Prostate gland (tissue), 2 donors: ENCODE measurements at regions not wholly inside any gene's neighbourhood (a gene's known extent, or its start where the extent isn't known, plus 50 kb on each side); places are given as distances from the start of the nearest gene placed in this dataset.

Experiments used
- DNase-seq: peaks from one replicate; pipeline ENCODE4 v3.0.0-alpha.2; 2019; ENCODE audit warnings: low spot score
- H3K27ac ChIP-seq, 2 donors: fragments of 200-600 bp; sonication (generic); 2 replicates each; pipeline ENCODE4 v1.5.1; 2017 to 2019
- H3K27me3 ChIP-seq: fragments of 200-600 bp; sonication (generic); replicated peaks from 2 replicates; pipeline ENCODE4 v1.5.1; 2019; ENCODE audit not compliant: insufficient read depth
- H3K36me3 ChIP-seq, 2 donors: fragments of 200-600 bp; sonication (generic); 1 replicate in 1 of 2; 2 replicates in 1 of 2; pipeline versions ENCODE4 v1.5.1 to v1.8.1; 2017 to 2019
- H3K4me1 ChIP-seq: fragments of 200-600 bp; sonication (generic); replicated peaks from 2 replicates; pipeline ENCODE4 v1.5.1; 2019
- H3K4me3 ChIP-seq, 2 donors: fragments of 200-600 bp; sonication (generic); 2 replicates each; pipeline ENCODE4 v1.5.1; 2017 to 2019
- H3K9me3 ChIP-seq: fragments of 200-600 bp; sonication (generic); 2 replicates; pipeline ENCODE4 v1.5.1; 2017
- CTCF ChIP-seq, 4 experiments: fragments of 200-600 bp in 2 of 4; fragments of 450-650 bp in 2 of 4; sonication (generic) in 2 of 4; IDR thresholded peaks; 1 replicate in 3 of 4; 2 replicates in 1 of 4; pipeline ENCODE4 v1.5.1; 2016 to 2019; ENCODE audit warnings: antibody characterized with exemption in 4 of 4, mild to moderate bottlenecking in 2 of 4, moderate library complexity in 2 of 4
- POLR2A ChIP-seq: fragments of 450-650 bp; IDR thresholded peaks from one replicate; pipeline ENCODE4 v1.6.1; 2016; ENCODE audit warnings: antibody characterized with exemption, mild to moderate bottlenecking
- POLR2AphosphoS5 ChIP-seq: sonication (generic); formaldehyde crosslinking; IDR thresholded peaks from one replicate; pipeline ENCODE4 v1.6.1; 2017; ENCODE audit warnings: antibody characterized with exemption
- WGBS: methylation state at CpG from one replicate; pipeline ENCODE4 v1.1.5; 2018; 5-methylcytosine and 5-hydroxymethylcytosine counted together
- intact Hi-C: fragments of 100-400 bp; cut with DNase I; formaldehyde crosslinking; loops from one replicate; pipeline ENCODE4 v1.14.2; 2022

GRCh38 chr6:92023410-92023966 is 1395.9 kb downstream of the EPHA7 start:
- H3K4me3 ChIP-seq, result no peak overlapping the region
- intact Hi-C loops, result no loop called here
- H3K27ac ChIP-seq, result no peak overlapping the region
- H3K9me3 ChIP-seq, result no peaks in the 10 kb centered on the region
- H3K36me3 ChIP-seq, result no peaks in the 10 kb centered on the region
- TF ChIP-seq POLR2AphosphoS5 (no peak), CTCF (IDR thresholded peaks at IDR 0.05) (no peak), POLR2A (no peak)
- WGBS, result 75% methylated on average over 2 of the region's 2 CpGs
- no peak for DNase-seq
- no peaks in the 10 kb centered on the region for H3K27me3 ChIP-seq
- H3K4me1 ChIP-seq, result no peaks in the 10 kb centered on the region

- 93% methylated on average over 29 of the region's 29 CpGs for WGBS
- TF ChIP-seq POLR2A (no peak), CTCF (IDR thresholded peaks at IDR 0.05) (no peak), POLR2AphosphoS5 (no peak)
- Histone ChIP-seq H3K27me3 (no peaks in the 10 kb centered on the region), H3K4me3 (no peak overlapping the region), H3K36me3 (no peaks in the 10 kb centered on the region), H3K9me3 (no peaks in the 10 kb centered on the region), H3K27ac (no peak overlapping the region), H3K4me1 (no peaks in the 10 kb centered on the region)
- intact Hi-C loops, result no loop called here
- DNase-seq, result no peak
Observed at GRCh38 chr6:92011681-92012245, 1407.6 kb downstream of the EPHA7 start.

- no peak for DNase-seq
- 92% methylated on average over 7 of the region's 7 CpGs for WGBS
- intact Hi-C loops, result no loop called here
- no peaks in the 10 kb centered on the region for H3K4me1 ChIP-seq
- H3K27me3 ChIP-seq, result no peaks in the 10 kb centered on the region
- no peak overlapping the region for H3K4me3 ChIP-seq
- H3K9me3 ChIP-seq, result no peaks in the 10 kb centered on the region
- no peaks in the 10 kb centered on the region for H3K36me3 ChIP-seq
- TF ChIP-seq POLR2A (no peak), POLR2AphosphoS5 (no peak), CTCF (IDR thresholded peaks at IDR 0.05) (no peak)
- H3K27ac ChIP-seq, result no peak overlapping the region
Observed at GRCh38 chr6:92008757-92009502, 1410.4 kb downstream of the EPHA7 start.

- Histone ChIP-seq H3K4me1 (no peaks in the 10 kb centered on the region), H3K36me3 (no peaks in the 10 kb centered on the region), H3K4me3 (no peak overlapping the region), H3K27ac (no peak overlapping the region), H3K9me3 (no peaks in the 10 kb centered on the region), H3K27me3 (no peaks in the 10 kb centered on the region)
- WGBS, result 97% methylated on average over 3 of the region's 3 CpGs
- TF ChIP-seq POLR2A, result no peak
- no peak for TF ChIP-seq CTCF (IDR thresholded peaks at IDR 0.05)
- no peak for TF ChIP-seq POLR2AphosphoS5
- intact Hi-C loops, result no loop called here
- no peak for DNase-seq
Observed at GRCh38 chr6:92000112-92000511, 1413.2 kb upstream of the MAP3K7 start.

GRCh38 chr6:91994787-91995186 is 1407.9 kb upstream of the MAP3K7 start:
- Histone ChIP-seq H3K27ac (no peak overlapping the region), H3K4me3 (no peak overlapping the region), H3K9me3 (no peaks in the 10 kb centered on the region), H3K27me3 (no peaks in the 10 kb centered on the region), H3K36me3 (no peaks in the 10 kb centered on the region), H3K4me1 (no peaks in the 10 kb centered on the region)
- TF ChIP-seq POLR2AphosphoS5 (no peak), CTCF (IDR thresholded peaks at IDR 0.05) (no peak), POLR2A (no peak)
- 65% methylated on average over 1 of the region's 1 CpG for WGBS
- intact Hi-C loops, result no loop called here
- no peak for DNase-seq
